ENCODE measurements at regions not wholly inside any gene's neighbourhood (a gene's known extent, or its start where the extent isn't known, plus 50 kb on each side); places are given as distances from the start of the nearest gene placed in this dataset.

- Mint-ChIP-seq H3K27me3 (no peaks in the 10 kb centered on the region), H3K36me3 (ENCODE audit: low read depth) (peaks cover 13% of the 10 kb centered on the region), H3K4me3 (no peak overlapping the region), H3K9me3 (no peaks in the 10 kb centered on the region), H3K4me1 (peaks cover 7% of the 10 kb centered on the region), H3K27ac (no peak overlapping the region)
- intact Hi-C loops (cut with micrococcal nuclease), result no loop called here
- ChIA-PET CTCF (no interaction called here), POLR2A (no interaction called here)
- no peak for DNase-seq
- TF ChIP-seq, protein P1, sequence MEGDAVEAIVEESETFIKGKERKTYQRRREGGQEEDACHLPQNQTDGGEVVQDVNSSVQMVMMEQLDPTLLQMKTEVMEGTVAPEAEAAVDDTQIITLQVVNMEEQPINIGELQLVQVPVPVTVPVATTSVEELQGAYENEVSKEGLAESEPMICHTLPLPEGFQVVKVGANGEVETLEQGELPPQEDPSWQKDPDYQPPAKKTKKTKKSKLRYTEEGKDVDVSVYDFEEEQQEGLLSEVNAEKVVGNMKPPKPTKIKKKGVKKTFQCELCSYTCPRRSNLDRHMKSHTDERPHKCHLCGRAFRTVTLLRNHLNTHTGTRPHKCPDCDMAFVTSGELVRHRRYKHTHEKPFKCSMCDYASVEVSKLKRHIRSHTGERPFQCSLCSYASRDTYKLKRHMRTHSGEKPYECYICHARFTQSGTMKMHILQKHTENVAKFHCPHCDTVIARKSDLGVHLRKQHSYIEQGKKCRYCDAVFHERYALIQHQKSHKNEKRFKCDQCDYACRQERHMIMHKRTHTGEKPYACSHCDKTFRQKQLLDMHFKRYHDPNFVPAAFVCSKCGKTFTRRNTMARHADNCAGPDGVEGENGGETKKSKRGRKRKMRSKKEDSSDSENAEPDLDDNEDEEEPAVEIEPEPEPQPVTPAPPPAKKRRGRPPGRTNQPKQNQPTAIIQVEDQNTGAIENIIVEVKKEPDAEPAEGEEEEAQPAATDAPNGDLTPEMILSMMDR (IDR thresholded peaks at IDR 0.05), result no peak
- ATAC-seq (ENCODE audit: low read depth), result no peak
These were observed 55.5 kb upstream of the MEGF10 start for GRCh38 chr5:127235136-127235535.

DNA sequence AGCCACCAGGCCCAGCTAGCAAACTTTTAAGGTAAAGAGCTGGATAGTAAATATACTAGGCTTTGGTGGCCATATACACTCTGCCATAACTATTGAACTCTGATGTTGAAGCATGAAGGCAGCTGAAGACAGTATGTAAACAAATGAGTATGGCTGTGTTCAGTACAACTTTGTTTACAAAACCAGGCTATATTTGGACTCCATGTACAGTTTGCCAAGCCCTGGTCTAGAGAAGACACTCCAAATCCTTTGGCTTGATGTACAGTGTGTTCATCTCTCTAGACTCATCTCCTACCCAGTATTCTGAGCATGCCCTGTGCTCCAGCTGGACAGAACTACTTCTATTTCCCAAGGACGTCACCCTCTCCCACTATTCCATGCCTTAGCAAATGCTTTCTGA is 54.3 kb upstream of the MEGF10 start:
- CTCF ChIA-PET, result no interaction called here

More for the DNA sequence above, 54.3 kb upstream of the MEGF10 start:
- no peak overlapping the region for H3K4me3 Mint-ChIP-seq
- TF ChIP-seq, protein P1 (IDR thresholded peaks at IDR 0.05), result no peak
- peaks cover 13% of the 10 kb centered on the region for H3K36me3 Mint-ChIP-seq (ENCODE audit: low read depth)
- intact Hi-C loops (cut with micrococcal nuclease), result no loop called here
- peaks cover under 1% of the 10 kb centered on the region for H3K27me3 Mint-ChIP-seq
- DNase-seq, result no peak
- POLR2A ChIA-PET, result no interaction called here
- no peaks in the 10 kb centered on the region for H3K9me3 Mint-ChIP-seq
- ATAC-seq (ENCODE audit: low read depth), result no peak
- no peak overlapping the region for H3K27ac Mint-ChIP-seq
- H3K4me1 Mint-ChIP-seq, result peaks cover 4% of the 10 kb centered on the region
